BLaER1 treated with 17β-estradiol and CSF1 and Interleukin-3, amounts not matched to agents 10 nM and 100 nM (cell line): ENCODE measurements at regions not wholly inside any gene's neighbourhood (a gene's known extent, or its start where the extent isn't known, plus 50 kb on each side); places are given as distances from the start of the nearest gene placed in this dataset.

Source experiments
- H3K27ac ChIP-seq, 11 experiments: shearing (Covaris generic); formaldehyde crosslinking; 2 replicates each; pipeline ENCODE4 v1.8.1; 2022
- H3K27me3 ChIP-seq, 11 experiments: shearing (Covaris generic); formaldehyde crosslinking; 2 replicates each; pipeline ENCODE4 v1.8.1; 2022
- H3K36me3 ChIP-seq, 11 experiments: shearing (Covaris generic); formaldehyde crosslinking; 2 replicates each; pipeline ENCODE4 v1.8.1; 2022
- H3K4me1 ChIP-seq, 10 experiments: shearing (Covaris generic); formaldehyde crosslinking; 2 replicates each; pipeline ENCODE4 v1.8.1; 2022
- H3K4me2 ChIP-seq, 11 experiments: shearing (Covaris generic); formaldehyde crosslinking; 2 replicates each; pipeline ENCODE4 v1.8.1; 2022
- H3K4me3 ChIP-seq, 10 experiments: shearing (Covaris generic); formaldehyde crosslinking; 2 replicates each; pipeline ENCODE4 v1.8.1; 2022
- H3K9ac ChIP-seq, 11 experiments: shearing (Covaris generic); formaldehyde crosslinking; 2 replicates each; pipeline ENCODE4 v1.8.1; 2022
- H3K9me3 ChIP-seq, 11 experiments: shearing (Covaris generic); formaldehyde crosslinking; replicated peaks in 1 of 11; 2 replicates each; pipeline ENCODE4 v1.8.1; 2022
- H4K20me1 ChIP-seq, 11 experiments: shearing (Covaris generic); formaldehyde crosslinking; 2 replicates each; pipeline ENCODE4 v1.8.1; 2022
- Cebpa-rat ChIP-seq, 11 experiments: shearing (Covaris generic); IDR thresholded peaks; 2 replicates each; pipeline ENCODE4 v1.8.1; 2022

GRCh38 chr12:98456576-98457573 lies 58.5 kb upstream of the TMPO start:
- TF ChIP-seq Cebpa-rat (IDR thresholded peaks at IDR 0.05) = no peak
- H3K9me3 ChIP-seq = peaks cover 8 to 26% (median 14%) of the 10 kb centered on the region in 11 experiments; a peak in 20 of 22 replicates
- no peaks in the 10 kb centered on the region; a peak in 1 of 22 replicates for H3K27me3 ChIP-seq
- no peak overlapping the region; a peak in 1 of 22 replicates for H3K4me2 ChIP-seq
- no peak overlapping the region for H3K9ac ChIP-seq
- H3K36me3 ChIP-seq = 0 out of 22 replicates have a peak, but pooled peaks cover 0 to 6% (median 0%) of the 10 kb centered on the region in 11 experiments
- peaks cover 0 to 35% (median 10%) of the 10 kb centered on the region in 10 experiments; a peak in 12 of 20 replicates for H3K4me1 ChIP-seq
- peak overlapping the region in 3 of 11 experiments; percentile 6 to 47 (median 14); a peak in 4 of 22 replicates for H3K27ac ChIP-seq
- peak overlapping the region in 1 of 10 experiments; percentile 10; a peak in 1 of 20 replicates for H3K4me3 ChIP-seq
- H4K20me1 ChIP-seq = no peaks in the 10 kb centered on the region

- Histone ChIP-seq H3K36me3 (no peaks in the 10 kb centered on the region), H4K20me1 (no peaks in the 10 kb centered on the region), H3K27me3 (no peaks in the 10 kb centered on the region), H3K4me3 (0 out of 20 replicates have a peak overlapping the region, but pooled peaks of 1 of the 10 experiments have one; percentile 25), H3K27ac (peak overlapping the region; percentile 68 to 97 (median 91)), H3K9me3 (0 out of 22 replicates have a peak, but pooled peaks cover 0 to 3% (median 0%) of the 10 kb centered on the region in 11 experiments), H3K4me1 (peaks cover 7 to 97% (median 66%) of the 10 kb centered on the region in 10 experiments; a peak in 17 of 20 replicates), H3K9ac (peak overlapping the region; percentile 44 to 84 (median 75); a peak in 20 of 22 replicates), H3K4me2 (peak overlapping the region in 10 of 11 experiments; percentile 30 to 89 (median 77); a peak in 19 of 22 replicates)
- TF ChIP-seq Cebpa-rat (IDR thresholded peaks at IDR 0.05) = peak; percentile 37 to 99 (median 92); a peak in 18 of 22 replicates
Observed at GRCh38 chr12:98464190-98464589, 51.2 kb upstream of the TMPO start.

- peaks cover 7 to 100% (median 68%) of the 10 kb centered on the region in 10 experiments; a peak in 17 of 20 replicates for H3K4me1 ChIP-seq
- no peaks in the 10 kb centered on the region for H4K20me1 ChIP-seq
- peak overlapping the region in 8 of 11 experiments; percentile 68 to 84 (median 79); a peak in 14 of 22 replicates for H3K9ac ChIP-seq
- H3K36me3 ChIP-seq = no peaks in the 10 kb centered on the region
- H3K9me3 ChIP-seq = 0 out of 22 replicates have a peak, but pooled peaks cover 0 to 3% (median 0%) of the 10 kb centered on the region in 11 experiments
- no peak for TF ChIP-seq Cebpa-rat (IDR thresholded peaks at IDR 0.05)
- H3K4me2 ChIP-seq = peak overlapping the region in 10 of 11 experiments; percentile 10 to 89 (median 77); a peak in 19 of 22 replicates
- no peak overlapping the region for H3K4me3 ChIP-seq
- no peaks in the 10 kb centered on the region for H3K27me3 ChIP-seq
- H3K27ac ChIP-seq = peak overlapping the region; percentile 68 to 97 (median 91)
Observed at GRCh38 chr12:98465505-98465904, 49.9 kb upstream of the TMPO start.
